ENCODE measurements at regions not wholly inside any gene's neighbourhood (a gene's known extent, or its start where the extent isn't known, plus 50 kb on each side); places are given as distances from the start of the nearest gene placed in this dataset.

DNA sequence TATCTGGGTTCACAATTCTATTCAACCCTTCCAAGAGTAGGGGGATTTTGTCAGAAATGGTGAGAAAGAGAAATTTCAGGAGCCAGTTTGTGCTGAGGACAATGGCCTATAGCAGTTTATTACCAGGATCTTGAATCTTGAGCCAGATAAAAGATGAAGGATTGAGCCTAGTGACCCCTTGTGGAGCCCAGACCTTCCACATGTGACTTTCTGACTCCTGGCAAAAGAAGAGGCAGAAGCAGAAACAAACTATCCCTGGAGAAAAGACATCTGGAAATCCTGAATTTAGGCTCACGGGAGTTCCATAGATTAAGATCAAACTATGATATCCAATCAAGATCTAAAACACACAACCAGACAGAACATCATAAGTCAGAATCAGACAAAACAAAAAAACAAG lies 60.9 kb upstream of the CHRM2 start:
- no peak for DNase-seq

DNA sequence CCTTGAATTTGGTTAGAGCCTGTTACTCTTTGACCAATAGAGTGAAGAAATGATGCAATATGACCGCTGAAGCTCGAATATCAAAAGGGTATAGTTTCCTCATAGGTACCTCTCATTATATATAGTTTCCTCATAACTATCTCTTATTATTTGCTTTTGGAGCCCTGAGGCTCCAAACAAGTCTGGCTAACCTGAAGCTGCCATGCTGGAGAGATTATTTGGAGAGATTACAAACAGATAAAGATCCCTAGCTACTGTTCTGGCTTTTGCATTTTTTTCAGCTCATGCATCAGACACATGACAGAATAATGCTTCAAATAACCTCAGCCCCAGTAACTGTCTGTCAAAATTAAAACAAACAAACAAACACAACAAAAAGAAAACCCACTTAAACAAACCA lies 65.4 kb upstream of the CHRM2 start:
- no peak for DNase-seq

- DNase-seq = no peak
Measured at GRCh38 chr7:136783934-136784333, 84.5 kb upstream of the CHRM2 start.

DNA sequence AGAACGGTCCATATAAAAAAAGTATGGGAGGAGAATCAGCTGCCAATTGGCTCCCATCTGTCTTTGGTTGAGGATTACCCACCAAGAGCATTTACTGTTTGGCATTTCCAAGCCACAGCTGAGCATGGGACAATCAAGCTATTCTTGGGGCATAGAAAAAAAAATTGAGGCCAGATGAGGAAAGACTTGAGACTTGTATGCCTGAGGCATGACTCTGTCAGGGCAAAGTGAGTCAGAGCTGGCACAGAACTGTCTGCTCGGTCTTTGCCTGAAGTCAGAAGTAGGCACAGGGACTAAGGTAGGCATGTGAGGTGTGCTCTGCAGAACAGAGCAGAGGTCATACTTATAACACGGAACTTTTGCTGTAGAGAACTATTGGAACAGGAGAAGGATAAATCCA lies 126.5 kb upstream of the CHRM2 start:
- no peak for DNase-seq

GRCh38 chr7:136728945-136729344 lies 139.5 kb upstream of the CHRM2 start:
- no peak for DNase-seq

GRCh38 chr7:136726460-136726859 lies 142.0 kb upstream of the CHRM2 start:
- no peak for DNase-seq

GRCh38 chr7:136717910-136718557 lies 150.4 kb upstream of the CHRM2 start:
- DNase-seq = no peak

- DNase-seq = no peak
Measured at GRCh38 chr7:136714062-136714461, 154.4 kb upstream of the CHRM2 start.

- no peak for DNase-seq
Measured at GRCh38 chr7:136710751-136711150, 157.7 kb upstream of the CHRM2 start.

DNA sequence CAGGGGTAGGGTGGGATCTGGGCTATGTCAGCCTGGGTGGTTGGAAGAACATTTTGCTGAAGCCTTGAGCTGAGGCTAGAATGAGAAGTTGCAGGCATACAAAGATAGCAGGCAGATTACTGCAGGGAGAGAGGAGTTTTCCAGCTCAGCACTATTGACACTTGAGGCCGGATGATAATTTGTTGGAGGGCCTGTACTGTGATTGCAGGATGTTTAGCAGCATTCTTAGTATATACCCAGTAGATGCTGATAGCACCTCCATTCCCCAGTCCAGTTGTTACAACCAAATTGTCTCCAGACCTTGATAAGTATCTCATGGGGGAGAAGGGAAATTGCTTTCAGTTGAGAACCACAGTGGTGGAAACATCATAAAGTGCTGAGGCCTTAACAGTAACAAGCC lies 158.6 kb upstream of the CHRM2 start:
- DNase-seq = no peak

DNA sequence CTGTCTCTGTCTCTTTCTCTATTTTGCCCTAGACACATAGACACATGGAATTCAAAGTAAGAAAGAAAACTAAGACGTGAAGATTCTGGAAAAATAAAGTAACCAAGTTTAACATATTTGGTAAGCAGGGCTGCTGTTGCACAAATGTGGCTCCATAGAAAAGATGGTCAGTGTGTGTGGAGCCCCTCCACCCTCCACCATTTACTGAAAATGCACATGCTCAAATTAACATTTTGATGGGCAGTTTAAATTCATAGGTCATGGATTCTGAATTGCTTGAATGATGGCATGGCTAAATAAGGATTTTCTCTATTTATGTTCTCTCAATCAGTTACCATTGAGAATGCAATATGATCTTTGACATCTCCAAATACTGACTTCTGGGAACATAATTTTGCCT lies 165.5 kb upstream of the CHRM2 start:
- DNase-seq = no peak

- DNase-seq = no peak
Measured at GRCh38 chr7:136698977-136699376, 169.5 kb upstream of the CHRM2 start.

- DNase-seq = no peak
Measured at GRCh38 chr7:136698231-136698630, 170.2 kb upstream of the CHRM2 start.

- no peak for DNase-seq
Measured at GRCh38 chr7:136697271-136697670, 171.2 kb upstream of the CHRM2 start.

- DNase-seq = no peak
Measured at GRCh38 chr7:136693166-136694119, 175.0 kb upstream of the CHRM2 start.

- no peak for DNase-seq
Measured at GRCh38 chr7:136692221-136692620, 176.2 kb upstream of the CHRM2 start.

GRCh38 chr7:136688601-136689000 lies 179.9 kb upstream of the CHRM2 start:
- no peak for DNase-seq

- peak; percentile 35 for DNase-seq
Measured at GRCh38 chr7:136687693-136688322, 180.6 kb upstream of the CHRM2 start.

- no peak for DNase-seq
Measured at GRCh38 chr7:136685501-136686173, 182.8 kb upstream of the CHRM2 start.

DNA sequence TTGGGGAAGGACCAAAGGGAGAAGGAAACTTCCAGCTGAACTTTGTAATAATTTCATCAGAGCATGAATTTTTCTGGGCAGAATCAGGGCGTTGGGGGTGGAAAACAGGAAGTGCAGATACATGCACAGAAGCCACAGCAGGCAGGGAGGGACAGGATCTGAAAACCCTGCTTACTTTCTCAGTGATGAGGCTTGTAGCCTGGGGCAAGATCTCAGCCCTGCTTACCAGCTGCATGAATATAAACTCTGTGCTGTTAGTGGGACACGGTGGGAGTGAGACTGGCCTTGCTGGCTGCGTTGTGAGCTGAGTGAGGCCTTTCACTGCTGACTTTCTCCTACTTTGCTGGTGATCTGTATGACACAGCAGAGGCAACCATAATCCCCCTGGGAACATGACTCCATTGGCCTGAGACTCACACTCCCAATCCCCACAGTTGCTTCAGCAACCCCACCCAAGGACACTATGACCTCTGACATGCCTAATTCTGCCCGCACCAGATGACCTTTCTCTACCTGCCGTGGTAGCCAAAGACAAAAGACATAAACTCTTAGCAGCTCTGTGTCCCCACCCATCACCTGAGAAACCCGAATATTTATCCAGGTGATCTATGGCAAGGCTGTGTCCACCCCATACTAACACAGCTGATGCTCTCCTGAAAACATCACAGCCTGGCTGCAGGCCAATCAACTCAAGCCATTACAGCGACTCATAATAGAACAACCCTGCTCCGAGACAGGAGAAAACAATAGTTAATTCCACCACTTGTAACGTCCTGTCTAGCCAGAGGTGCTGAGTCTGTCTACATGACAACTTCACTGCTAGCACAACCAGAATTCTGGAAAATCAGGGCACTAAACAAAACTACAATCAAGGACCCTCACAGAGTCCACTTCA lies 190.7 kb upstream of the CHRM2 start:
- DNase-seq = no peak

GRCh38 chr7:136667584-136667983 lies 200.9 kb upstream of the CHRM2 start:
- DNase-seq = no peak

GRCh38 chr7:136665878-136666509 lies 202.5 kb upstream of the CHRM2 start:
- DNase-seq = no peak

Measured in suppressor macrophage treated with lipopolysaccharide for 4 hours (primary cell).